Smooth muscle cell (in vitro differentiated cells): ENCODE measurements at regions not wholly inside any gene's neighbourhood (a gene's known extent, or its start where the extent isn't known, plus 50 kb on each side); places are given as distances from the start of the nearest gene placed in this dataset.

Experiments used
- DNase-seq: peaks from one replicate; lab custom pipeline; 2025; ENCODE audit not compliant: unreplicated experiment; lab: John Stamatoyannopoulos, UW
- H2AFZ ChIP-seq: fragments of 200-600 bp; sonication (generic); 2 replicates; pipeline ENCODE4 v1.6.0; 2016; ENCODE audit warnings: antibody characterized with exemption, low read depth, mild to moderate bottlenecking
- H3F3A ChIP-seq: fragments of 200-600 bp; sonication (generic); 2 replicates; pipeline ENCODE4 v1.6.0; 2017; ENCODE audit warnings: antibody characterized with exemption, low read depth
- H3K27ac ChIP-seq: fragments of 200-600 bp; sonication (generic); 2 replicates; pipeline ENCODE4 v1.5.1; 2016; ENCODE audit warnings: low read depth, mild to moderate bottlenecking
- H3K27me3 ChIP-seq: fragments of 200-600 bp; sonication (generic); 2 replicates; pipeline ENCODE4 v1.6.1; 2016; ENCODE audit warnings: low read depth, mild to moderate bottlenecking
- H3K36me3 ChIP-seq: fragments of 200-600 bp; sonication (generic); 2 replicates; pipeline ENCODE4 v1.5.1; 2016; ENCODE audit warnings: low read depth
- H3K4me1 ChIP-seq: fragments of 200-600 bp; sonication (generic); 2 replicates; pipeline ENCODE4 v1.5.1; 2016; ENCODE audit warnings: low read depth
- H3K4me2 ChIP-seq: fragments of 200-600 bp; sonication (generic); 2 replicates; pipeline ENCODE4 v1.6.0; 2016; ENCODE audit warnings: mild to moderate bottlenecking
- H3K4me3 ChIP-seq: fragments of 200-600 bp; sonication (generic); 2 replicates; pipeline ENCODE4 v1.5.1; 2016; ENCODE audit warnings: mild to moderate bottlenecking
- H3K79me2 ChIP-seq: fragments of 200-600 bp; sonication (generic); 2 replicates; pipeline ENCODE4 v1.6.0; 2016; ENCODE audit warnings: low read depth, mild to moderate bottlenecking
- H3K9ac ChIP-seq: fragments of 200-600 bp; sonication (generic); 2 replicates; pipeline ENCODE4 v1.6.0; 2016; ENCODE audit warnings: low read depth
- H3K9me3 ChIP-seq: fragments of 200-600 bp; sonication (generic); replicated peaks from 2 replicates; pipeline ENCODE4 v1.5.1; 2016; ENCODE audit warnings: low read depth
- H4K20me1 ChIP-seq: fragments of 200-600 bp; sonication (generic); 2 replicates; pipeline ENCODE4 v1.6.0; 2016; ENCODE audit warnings: low read depth
- CTCF ChIP-seq: fragments of 200-600 bp; sonication (generic); IDR thresholded peaks from 2 replicates; pipeline ENCODE4 v1.5.1; 2017; ENCODE audit warnings: borderline replicate concordance, mild to moderate bottlenecking, antibody characterized with exemption; ENCODE audit not compliant: insufficient read depth, poor library complexity, severe bottlenecking
- WGBS: methylation state at CpG from one replicate; pipeline ENCODE4 v1.1.7; 2016; ENCODE audit warnings: low lambda C conversion rate; 5-methylcytosine and 5-hydroxymethylcytosine counted together

GRCh38 chr2:205849136-205849535, 166.8 kb downstream of the NRP2 start:
- Histone ChIP-seq H3K27ac (no peak overlapping the region), H3K4me1 (no peaks in the 10 kb centered on the region), H3K9ac (no peak overlapping the region), H2AFZ (no peak overlapping the region), H3K36me3 (no peaks in the 10 kb centered on the region), H3K27me3 (no peaks in the 10 kb centered on the region), H3K9me3 (no peaks in the 10 kb centered on the region), H3K79me2 (no peaks in the 10 kb centered on the region), H4K20me1 (no peaks in the 10 kb centered on the region), H3K4me2 (no peak overlapping the region), H3F3A (peaks cover 7% of the 10 kb centered on the region), H3K4me3 (no peak overlapping the region)
- WGBS = 61% methylated on average over 5 of the region's 5 CpGs
- TF ChIP-seq CTCF = no peak
- DNase-seq = no peak

GRCh38 chr2:205848601-205849000, 166.3 kb downstream of the NRP2 start:
- H3K4me2 ChIP-seq = peak overlapping the region; percentile 25

More at GRCh38 chr2:205848601-205849000, 166.3 kb downstream of the NRP2 start:
- no peak for DNase-seq
- Histone ChIP-seq H3K27me3 (no peaks in the 10 kb centered on the region), H3F3A (peaks cover 7% of the 10 kb centered on the region), H3K4me1 (no peaks in the 10 kb centered on the region), H3K9ac (no peak overlapping the region), H4K20me1 (no peaks in the 10 kb centered on the region), H2AFZ (no peak overlapping the region), H3K79me2 (no peaks in the 10 kb centered on the region), H3K36me3 (no peaks in the 10 kb centered on the region), H3K4me3 (no peak overlapping the region), H3K27ac (no peak overlapping the region), H3K9me3 (no peaks in the 10 kb centered on the region)
- TF ChIP-seq CTCF = no peak
- WGBS = 22% methylated on average over 4 of the region's 4 CpGs
